PC-9 (cell line): ENCODE measurements at regions not wholly inside any gene's neighbourhood (a gene's known extent, or its start where the extent isn't known, plus 50 kb on each side); places are given as distances from the start of the nearest gene placed in this dataset.

Source experiments
- BruUV-seq: library from RNA; stranded (reverse); fragments of 400-500 nt; replicated peaks from 2 replicates; lab custom pipeline; 2021; lab: Mats Ljungman, UMichigan
- CTCF ChIA-PET: fragments of 300-600 bp; sonication (Branson Sonifier 250); formaldehyde crosslinking; loops from one replicate; lab custom pipeline; 2022; ENCODE audit warnings: antibody characterized with exemption; lab: Charles Lee
- POLR2A ChIA-PET: fragments of 300-600 bp; sonication (Branson Sonifier 250); formaldehyde crosslinking; loops from one replicate; lab custom pipeline; 2022; ENCODE audit warnings: antibody characterized with exemption; ENCODE audit not compliant: unreplicated experiment; lab: Charles Lee
- DNase-seq, 2 experiments: peaks; one replicate each; pipeline versions ENCODE4 v3.0.0 to v3.0.0-alpha.2; 2015 to 2022; ENCODE audit warnings: mixed read lengths in 1 of 2
- H2AFZ ChIP-seq: fragments of 200-600 bp; sonication (generic); 2 replicates; pipeline ENCODE4 v1.8.1; 2017; ENCODE audit warnings: antibody characterized with exemption
- H3F3A ChIP-seq: fragments of 200-600 bp; sonication (generic); 2 replicates; pipeline ENCODE4 v1.8.1; 2017; ENCODE audit warnings: antibody characterized with exemption, mild to moderate bottlenecking, low read depth; ENCODE audit not compliant: insufficient read depth
- H3K27ac ChIP-seq: fragments of 200-600 bp; sonication (generic); 2 replicates; pipeline ENCODE4 v1.6.1; 2016; ENCODE audit warnings: mixed run types
- H3K27me3 ChIP-seq: fragments of 200-600 bp; sonication (generic); 2 replicates; pipeline ENCODE4 v1.6.1; 2016; ENCODE audit warnings: low read depth, mixed run types; ENCODE audit not compliant: insufficient read depth
- H3K36me3 ChIP-seq: fragments of 200-600 bp; sonication (generic); 2 replicates; pipeline ENCODE4 v1.6.1; 2016; ENCODE audit warnings: low read depth, mixed run types
- H3K4me1 ChIP-seq: fragments of 200-600 bp; sonication (generic); replicated peaks from 2 replicates; pipeline ENCODE4 v1.6.1; 2016; ENCODE audit warnings: mixed run types; ENCODE audit not compliant: insufficient read depth
- H3K4me2 ChIP-seq: fragments of 200-600 bp; sonication (generic); 2 replicates; pipeline ENCODE4 v1.6.1; 2017; ENCODE audit warnings: mixed run types
- H3K4me3 ChIP-seq: fragments of 200-600 bp; sonication (generic); 2 replicates; pipeline ENCODE4 v1.6.1; 2016; ENCODE audit warnings: mixed run types
- H3K79me2 ChIP-seq: fragments of 200-600 bp; sonication (generic); 2 replicates; pipeline ENCODE4 v1.6.1; 2017; ENCODE audit warnings: low read depth, mixed run types
- H3K9me2 ChIP-seq: fragments of 200-600 bp; sonication (generic); 2 replicates; pipeline ENCODE4 v1.8.1; 2017; ENCODE audit warnings: mild to moderate bottlenecking; ENCODE audit not compliant: insufficient read depth
- H3K9me3 ChIP-seq: fragments of 200-600 bp; sonication (generic); 2 replicates; pipeline ENCODE4 v1.8.1; 2016; ENCODE audit warnings: low read depth; ENCODE audit not compliant: insufficient read depth
- H4K20me1 ChIP-seq: fragments of 200-600 bp; sonication (generic); 2 replicates; pipeline ENCODE4 v1.8.1; 2017; ENCODE audit not compliant: insufficient read depth
- EZH2 ChIP-seq: fragments of 200-600 bp; sonication (generic); IDR thresholded peaks from 2 replicates; pipeline ENCODE4 v1.8.0; 2017; ENCODE audit warnings: antibody characterized with exemption, low read depth
- intact Hi-C: fragments of 100-400 bp; cut with micrococcal nuclease; formaldehyde crosslinking; loops from one replicate; pipeline ENCODE4 v1.10.0; 2022; ENCODE audit not compliant: unreplicated experiment
- TF ChIP-seq, protein P1 (sequence below): fragments of 200-600 bp; sonication (generic); conservative IDR thresholded peaks from 2 replicates; pipeline ENCODE4 v1.6.1; 2017; ENCODE audit warnings: mixed run types, antibody characterized with exemption, mild to moderate bottlenecking, moderate library complexity

DNA sequence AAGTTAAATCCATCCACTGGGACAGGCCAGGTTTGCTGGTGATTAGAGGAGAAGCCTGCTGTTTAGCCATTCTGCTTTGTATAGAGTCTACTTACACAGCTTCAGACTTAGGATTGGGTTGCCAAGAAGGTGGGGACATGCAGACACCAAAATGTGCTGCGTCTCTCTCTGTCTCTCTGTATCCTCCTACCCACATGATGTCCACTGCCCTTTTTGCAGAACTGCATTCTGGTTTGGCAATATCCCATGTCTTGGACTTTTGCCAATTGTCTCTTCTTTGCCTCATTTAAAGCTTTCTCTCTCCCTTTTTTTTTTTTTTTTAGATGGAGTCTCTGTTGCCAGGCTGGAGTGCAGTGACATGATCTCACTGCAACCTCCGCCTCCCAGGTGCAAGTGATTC lies 261.1 kb upstream of the FN1 start:
- Histone ChIP-seq H4K20me1 (no peaks in the 10 kb centered on the region), H3F3A (peaks cover 4% of the 10 kb centered on the region; the same call in 1 of the 2 replicates), H3K27me3 (no peaks in the 10 kb centered on the region), H3K4me1 (peaks cover 38% of the 10 kb centered on the region), H3K4me3 (no peak overlapping the region), H3K79me2 (no peaks in the 10 kb centered on the region), H2AFZ (no peak overlapping the region), H3K36me3 (no peaks in the 10 kb centered on the region), H3K27ac (no peak overlapping the region), H3K9me2 (no peaks in the 10 kb centered on the region), H3K9me3 (no peaks in the 10 kb centered on the region), H3K4me2 (no peak overlapping the region)
- no peak for DNase-seq
- BruUV-seq, result no TSS peak
- TF ChIP-seq, protein P1, sequence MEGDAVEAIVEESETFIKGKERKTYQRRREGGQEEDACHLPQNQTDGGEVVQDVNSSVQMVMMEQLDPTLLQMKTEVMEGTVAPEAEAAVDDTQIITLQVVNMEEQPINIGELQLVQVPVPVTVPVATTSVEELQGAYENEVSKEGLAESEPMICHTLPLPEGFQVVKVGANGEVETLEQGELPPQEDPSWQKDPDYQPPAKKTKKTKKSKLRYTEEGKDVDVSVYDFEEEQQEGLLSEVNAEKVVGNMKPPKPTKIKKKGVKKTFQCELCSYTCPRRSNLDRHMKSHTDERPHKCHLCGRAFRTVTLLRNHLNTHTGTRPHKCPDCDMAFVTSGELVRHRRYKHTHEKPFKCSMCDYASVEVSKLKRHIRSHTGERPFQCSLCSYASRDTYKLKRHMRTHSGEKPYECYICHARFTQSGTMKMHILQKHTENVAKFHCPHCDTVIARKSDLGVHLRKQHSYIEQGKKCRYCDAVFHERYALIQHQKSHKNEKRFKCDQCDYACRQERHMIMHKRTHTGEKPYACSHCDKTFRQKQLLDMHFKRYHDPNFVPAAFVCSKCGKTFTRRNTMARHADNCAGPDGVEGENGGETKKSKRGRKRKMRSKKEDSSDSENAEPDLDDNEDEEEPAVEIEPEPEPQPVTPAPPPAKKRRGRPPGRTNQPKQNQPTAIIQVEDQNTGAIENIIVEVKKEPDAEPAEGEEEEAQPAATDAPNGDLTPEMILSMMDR, result no peak
- no peak for TF ChIP-seq EZH2
- POLR2A ChIA-PET, result no interaction called here
- intact Hi-C loops, result no loop called here
- CTCF ChIA-PET, result no interaction called here

DNA sequence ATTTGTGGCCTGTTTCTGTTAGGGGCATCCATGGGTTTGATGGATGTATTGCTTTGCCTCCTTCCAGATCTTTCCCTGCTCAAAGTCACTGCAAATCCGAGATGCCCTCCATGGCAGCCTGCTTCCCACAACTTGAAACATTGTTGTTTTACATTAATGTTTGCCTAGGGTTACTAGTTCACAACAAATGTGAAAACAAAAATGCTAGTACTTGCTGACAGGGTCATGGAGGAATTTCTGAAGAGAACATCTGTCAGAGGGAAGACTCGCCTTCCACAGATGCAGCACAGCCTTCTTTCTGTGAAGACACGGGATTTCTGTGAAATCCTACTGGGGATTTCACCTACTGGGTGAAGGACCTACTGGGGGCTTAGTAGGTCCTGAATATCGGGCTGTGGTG lies 260.0 kb upstream of the FN1 start:
- Histone ChIP-seq H3F3A (peaks cover 4% of the 10 kb centered on the region; the same call in 1 of the 2 replicates), H3K27me3 (no peaks in the 10 kb centered on the region), H3K4me2 (no peak overlapping the region), H3K9me2 (no peaks in the 10 kb centered on the region), H3K4me3 (no peak overlapping the region), H3K79me2 (no peaks in the 10 kb centered on the region), H3K36me3 (no peaks in the 10 kb centered on the region), H3K27ac (no peak overlapping the region), H3K4me1 (peaks cover 41% of the 10 kb centered on the region), H4K20me1 (no peaks in the 10 kb centered on the region), H2AFZ (no peak overlapping the region), H3K9me3 (no peaks in the 10 kb centered on the region)
- intact Hi-C loops, result no loop called here
- ChIA-PET POLR2A (no interaction called here), CTCF (no interaction called here)
- no peak for TF ChIP-seq EZH2
- TF ChIP-seq, protein P1, result no peak
- no peak for DNase-seq
- no TSS peak for BruUV-seq

DNA sequence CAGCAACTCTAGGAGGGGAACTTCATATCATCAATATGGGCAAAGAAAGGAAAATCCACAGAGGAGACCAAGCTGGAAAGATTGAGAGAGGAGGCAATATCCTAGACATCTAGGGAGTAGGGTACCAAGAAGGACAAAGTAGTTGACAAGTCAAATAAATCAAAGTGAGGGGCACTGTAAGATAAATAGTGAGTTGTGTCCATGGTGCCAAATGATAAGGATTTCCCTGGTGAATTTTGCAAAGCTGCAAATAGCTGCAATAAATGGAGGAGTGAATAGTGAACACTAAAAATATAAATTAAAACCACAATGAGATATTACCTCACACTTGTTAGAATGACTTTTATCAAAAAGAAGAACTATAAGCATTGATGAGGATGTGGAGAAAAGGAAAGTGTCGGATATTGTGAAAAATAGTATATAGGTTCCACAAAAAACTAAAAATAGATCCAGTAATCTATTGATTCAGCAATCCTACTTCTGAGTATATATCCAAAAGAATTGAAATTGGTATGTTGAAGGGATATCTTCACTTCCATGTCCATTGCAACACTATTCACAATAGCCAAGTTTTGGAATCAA lies 258.2 kb upstream of the FN1 start:
- BruUV-seq, result no TSS peak
- POLR2A ChIA-PET, result interaction anchor here (0.5 kb wide), 1 partner anchor 256 kb away, joined by 11 read pairs; no protein-coding TSS in a partner anchor
- H4K20me1 ChIP-seq, result no peaks in the 10 kb centered on the region
- no peaks in the 10 kb centered on the region for H3K27me3 ChIP-seq
- TF ChIP-seq, protein P1, result no peak
- TF ChIP-seq EZH2, result no peak
- H3K4me2 ChIP-seq, result peak overlapping the region; percentile 62
- CTCF ChIA-PET, result interaction anchor here (0.6 kb wide), 1 partner anchor 737 kb away, joined by 3 read pairs; no protein-coding TSS in a partner anchor
- DNase-seq, result no peak
- H3K27ac ChIP-seq, result peak overlapping the region; percentile 53
- peak overlapping the region; percentile 65 for H2AFZ ChIP-seq
- peaks cover 4% of the 10 kb centered on the region; the same call in 1 of the 2 replicates for H3F3A ChIP-seq
- H3K4me3 ChIP-seq, result 0 out of 2 replicates have a peak overlapping the region, but pooled peaks have one; percentile 12
- no peaks in the 10 kb centered on the region for H3K9me2 ChIP-seq
- H3K36me3 ChIP-seq, result no peaks in the 10 kb centered on the region
- intact Hi-C loops, result loop anchor here (2.0 kb wide), 1 partner anchor 75 kb away; no protein-coding TSS in a partner anchor
- H3K79me2 ChIP-seq, result no peaks in the 10 kb centered on the region
- no peaks in the 10 kb centered on the region for H3K9me3 ChIP-seq
- H3K4me1 ChIP-seq, result peaks cover 31% of the 10 kb centered on the region
